CD1c-positive myeloid dendritic cell (primary cell): ENCODE measurements at regions not wholly inside any gene's neighbourhood (a gene's known extent, or its start where the extent isn't known, plus 50 kb on each side); places are given as distances from the start of the nearest gene placed in this dataset.
"Not testable (repeated sequence)": the region's sequence is repeated elsewhere in the genome, so short reads cannot be mapped to it uniquely, and the experiment has no call there.

ENCODE experiments used
- DNase-seq: peaks from one replicate; pipeline ENCODE4 v3.0.0-alpha.2; 2016; ENCODE audit errors: extremely low spot score

GRCh38 chr15:50857763-50858162 is 50.7 kb upstream of the AP4E1 start:
- no peak for DNase-seq

- DNase-seq: peak; percentile 14
Measured at GRCh38 chr15:50854601-50855490, 53.6 kb upstream of the AP4E1 start.

- no peak for DNase-seq
Measured at GRCh38 chr15:50850003-50850402, 58.5 kb upstream of the AP4E1 start.

- no peak for DNase-seq
Measured at GRCh38 chr15:50848349-50848748, 60.1 kb upstream of the AP4E1 start.

GRCh38 chr15:50845181-50845580 is 63.3 kb upstream of the AP4E1 start:
- not testable (repeated sequence) for DNase-seq

- DNase-seq: no peak
Measured at GRCh38 chr15:50840520-50840919, 68.0 kb upstream of the AP4E1 start.

- no peak for DNase-seq
Measured at GRCh38 chr15:50837256-50837770, 71.2 kb upstream of the AP4E1 start.

- no peak for DNase-seq
Measured at GRCh38 chr15:50830477-50831354, 65.2 kb upstream of the SPPL2A start.

- peak; percentile 46 for DNase-seq
Measured at GRCh38 chr15:50828610-50829206, 63.2 kb upstream of the SPPL2A start.

GRCh38 chr15:50825946-50826345 is 60.4 kb upstream of the SPPL2A start:
- no peak for DNase-seq

- no peak for DNase-seq
Measured at GRCh38 chr15:50824514-50824913, 59.0 kb upstream of the SPPL2A start.

GRCh38 chr15:50823281-50823680 is 57.8 kb upstream of the SPPL2A start:
- DNase-seq: no peak

GRCh38 chr15:50821476-50821875 is 56.0 kb upstream of the SPPL2A start:
- DNase-seq: no peak

GRCh38 chr15:50820808-50821382 is 55.4 kb upstream of the SPPL2A start:
- no peak for DNase-seq

- no peak for DNase-seq
Measured at GRCh38 chr15:50819344-50819743, 53.8 kb upstream of the SPPL2A start.

GRCh38 chr15:50815958-50816590 is 50.6 kb upstream of the SPPL2A start:
- DNase-seq: no peak
